ENCODE measurements at regions not wholly inside any gene's neighbourhood (a gene's known extent, or its start where the extent isn't known, plus 50 kb on each side); places are given as distances from the start of the nearest gene placed in this dataset.

DNA sequence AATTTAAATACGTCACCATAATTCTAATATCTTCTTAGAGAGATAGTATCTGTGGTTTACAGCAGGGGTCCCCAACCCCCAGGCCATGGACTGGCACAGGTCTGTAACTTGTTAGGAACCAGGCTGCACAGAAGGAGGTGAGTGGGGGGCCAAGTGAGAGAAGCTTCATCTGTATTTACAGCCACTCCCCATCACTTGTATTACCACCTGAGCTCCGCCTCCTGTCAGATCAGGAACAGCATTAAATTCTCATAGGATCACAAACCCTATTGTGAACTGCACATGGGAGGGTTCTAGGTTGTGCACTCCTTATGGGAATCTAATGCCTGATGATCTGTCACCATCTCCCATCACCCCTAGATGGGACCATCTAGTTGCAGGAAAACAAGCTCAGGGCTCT lies 282.6 kb downstream of the ICOS start:
- Histone ChIP-seq H3K9me3 (peaks cover 0 to 11% of the 10 kb centered on the region in 2 donors), H3K27me3 (no peaks in the 10 kb centered on the region), H3K36me3 (no peaks in the 10 kb centered on the region), H3K27ac (no peak overlapping the region), H3K4me1 (no peaks in the 10 kb centered on the region), H3K4me3 (no peak overlapping the region)
- no peak for DNase-seq
- intact Hi-C loops (cut with DNase I), result no loop called here
- no peak for ATAC-seq
- TF ChIP-seq, protein P1, sequence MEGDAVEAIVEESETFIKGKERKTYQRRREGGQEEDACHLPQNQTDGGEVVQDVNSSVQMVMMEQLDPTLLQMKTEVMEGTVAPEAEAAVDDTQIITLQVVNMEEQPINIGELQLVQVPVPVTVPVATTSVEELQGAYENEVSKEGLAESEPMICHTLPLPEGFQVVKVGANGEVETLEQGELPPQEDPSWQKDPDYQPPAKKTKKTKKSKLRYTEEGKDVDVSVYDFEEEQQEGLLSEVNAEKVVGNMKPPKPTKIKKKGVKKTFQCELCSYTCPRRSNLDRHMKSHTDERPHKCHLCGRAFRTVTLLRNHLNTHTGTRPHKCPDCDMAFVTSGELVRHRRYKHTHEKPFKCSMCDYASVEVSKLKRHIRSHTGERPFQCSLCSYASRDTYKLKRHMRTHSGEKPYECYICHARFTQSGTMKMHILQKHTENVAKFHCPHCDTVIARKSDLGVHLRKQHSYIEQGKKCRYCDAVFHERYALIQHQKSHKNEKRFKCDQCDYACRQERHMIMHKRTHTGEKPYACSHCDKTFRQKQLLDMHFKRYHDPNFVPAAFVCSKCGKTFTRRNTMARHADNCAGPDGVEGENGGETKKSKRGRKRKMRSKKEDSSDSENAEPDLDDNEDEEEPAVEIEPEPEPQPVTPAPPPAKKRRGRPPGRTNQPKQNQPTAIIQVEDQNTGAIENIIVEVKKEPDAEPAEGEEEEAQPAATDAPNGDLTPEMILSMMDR (IDR thresholded peaks at IDR 0.05), result no peak

DNA sequence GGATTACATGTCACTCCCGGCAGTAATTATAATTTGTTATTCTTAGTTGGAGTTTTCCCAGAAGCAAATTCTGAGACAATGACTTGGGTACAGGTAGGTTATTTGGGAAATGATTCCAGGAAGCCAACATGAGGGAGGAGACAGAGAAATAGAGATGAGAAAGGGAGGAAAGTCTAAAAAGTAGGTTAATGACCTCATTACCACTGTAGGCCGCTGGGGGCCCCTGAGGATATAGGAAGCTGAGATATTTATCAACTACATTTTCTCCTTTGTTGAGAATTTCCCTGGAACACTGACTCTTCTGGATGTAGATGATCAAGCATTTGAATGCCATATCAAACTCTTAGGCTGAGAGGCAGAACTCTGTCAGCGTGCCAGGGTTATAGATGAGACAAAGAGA lies 284.3 kb downstream of the ICOS start:
- ATAC-seq, result no peak
- Histone ChIP-seq H3K9me3 (peaks cover 0 to 9% of the 10 kb centered on the region in 2 donors), H3K27ac (no peak overlapping the region), H3K27me3 (no peaks in the 10 kb centered on the region), H3K4me1 (no peaks in the 10 kb centered on the region), H3K36me3 (no peaks in the 10 kb centered on the region), H3K4me3 (no peak overlapping the region)
- TF ChIP-seq, protein P1 (IDR thresholded peaks at IDR 0.05), result no peak
- intact Hi-C loops (cut with DNase I), result no loop called here
- DNase-seq, result no peak

DNA sequence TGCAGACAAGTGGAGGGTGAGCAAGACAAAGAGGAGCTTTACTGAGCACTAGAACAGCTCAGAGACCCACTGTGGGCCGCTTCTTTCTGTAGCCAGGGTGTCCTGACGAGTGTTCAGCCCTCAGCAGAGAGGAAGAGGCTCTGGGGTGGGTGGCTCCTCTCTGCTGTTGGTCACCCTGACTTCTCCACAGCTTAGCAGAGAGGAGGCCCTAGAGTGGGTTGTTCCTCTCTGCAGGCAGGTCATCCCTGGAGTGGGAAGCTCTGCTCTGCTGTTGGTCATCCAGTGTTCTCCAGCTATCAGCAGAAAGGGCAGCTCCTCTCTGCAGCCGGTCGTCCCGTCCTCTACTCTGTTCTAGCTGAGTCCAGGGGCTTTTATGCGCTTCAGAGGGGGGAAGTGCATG lies 286.5 kb downstream of the ICOS start:
- TF ChIP-seq, protein P1 (IDR thresholded peaks at IDR 0.05), result no peak

DNA sequence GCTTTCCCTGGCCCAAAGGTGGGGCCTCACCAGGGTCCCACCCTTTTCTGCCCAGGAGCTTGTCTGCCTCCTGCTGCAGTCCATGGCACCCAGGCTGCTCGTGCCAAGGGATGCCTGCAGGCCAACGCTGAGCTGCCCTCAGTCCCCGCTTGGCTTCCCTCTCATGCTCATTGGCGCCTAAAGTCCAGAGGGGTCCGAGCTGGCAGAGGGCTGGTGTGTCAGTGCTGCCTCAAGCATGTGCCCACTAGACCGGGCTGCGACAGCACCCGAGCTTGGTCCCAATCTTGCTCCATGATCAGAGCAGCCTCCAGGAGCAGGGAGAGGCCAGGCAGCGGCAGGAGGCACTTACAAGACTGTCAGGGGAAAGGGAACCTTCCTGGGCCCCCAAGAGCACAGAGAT lies 287.0 kb downstream of the ICOS start:
- intact Hi-C loops (cut with DNase I), result no loop called here

More for the DNA sequence above, 286.5 kb downstream of the ICOS start:
- ATAC-seq (no peak), DNase-seq (no peak)
- H3K27me3 ChIP-seq, result no peaks in the 10 kb centered on the region
- intact Hi-C loops (cut with DNase I), result no loop called here
- H3K36me3 ChIP-seq, result no peaks in the 10 kb centered on the region
- H3K4me3 ChIP-seq, result no peak overlapping the region
- H3K4me1 ChIP-seq, result no peaks in the 10 kb centered on the region
- no peak overlapping the region for H3K27ac ChIP-seq
- peaks cover 0 to 4% of the 10 kb centered on the region in 2 donors for H3K9me3 ChIP-seq

DNA sequence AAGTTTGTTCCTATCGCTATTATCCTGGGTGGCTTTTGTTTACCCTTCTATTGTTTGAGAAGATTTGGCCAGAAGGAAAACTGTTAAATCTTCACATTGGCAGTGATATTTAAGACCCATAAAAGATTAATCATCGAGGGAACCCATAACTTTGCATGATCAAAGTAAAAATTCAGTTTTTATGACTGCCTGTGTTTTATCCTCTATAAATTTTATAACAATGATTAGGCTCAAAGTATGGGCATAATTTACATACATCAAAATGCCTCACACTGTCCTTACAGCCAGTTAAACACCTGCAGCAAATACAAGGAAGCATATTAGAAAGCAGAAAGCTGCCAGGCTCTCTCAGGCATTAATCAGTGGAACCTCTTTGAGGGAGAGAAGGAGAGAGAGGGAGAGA lies 289.1 kb downstream of the ICOS start:
- TF ChIP-seq, protein P1 (IDR thresholded peaks at IDR 0.05), result no peak
- no peak overlapping the region for H3K27ac ChIP-seq
- no peaks in the 10 kb centered on the region for H3K9me3 ChIP-seq
- ATAC-seq (no peak), DNase-seq (no peak)
- H3K36me3 ChIP-seq, result no peaks in the 10 kb centered on the region
- no peaks in the 10 kb centered on the region for H3K27me3 ChIP-seq
- no peaks in the 10 kb centered on the region for H3K4me1 ChIP-seq
- no peak overlapping the region for H3K4me3 ChIP-seq
- intact Hi-C loops (cut with DNase I), result no loop called here

More for the DNA sequence above, 287.0 kb downstream of the ICOS start:
- Histone ChIP-seq H3K4me3 (no peak overlapping the region), H3K36me3 (no peaks in the 10 kb centered on the region), H3K27ac (no peak overlapping the region), H3K4me1 (no peaks in the 10 kb centered on the region), H3K9me3 (no peaks in the 10 kb centered on the region), H3K27me3 (no peaks in the 10 kb centered on the region)
- no peak for ATAC-seq
- TF ChIP-seq, protein P1 (IDR thresholded peaks at IDR 0.05), result no peak
- DNase-seq, result no peak
